NOMO-1 (cell line): ENCODE measurements at regions not wholly inside any gene's neighbourhood (a gene's known extent, or its start where the extent isn't known, plus 50 kb on each side); places are given as distances from the start of the nearest gene placed in this dataset.
"Not testable (repeated sequence)": the region's sequence is repeated elsewhere in the genome, so short reads cannot be mapped to it uniquely, and the experiment has no call there.

Source experiments
- DNase-seq, 2 experiments: peaks; one replicate each; lab custom pipeline; 2025; ENCODE audit not compliant: unreplicated experiment in 2 of 2; lab: John Stamatoyannopoulos, UW

DNA sequence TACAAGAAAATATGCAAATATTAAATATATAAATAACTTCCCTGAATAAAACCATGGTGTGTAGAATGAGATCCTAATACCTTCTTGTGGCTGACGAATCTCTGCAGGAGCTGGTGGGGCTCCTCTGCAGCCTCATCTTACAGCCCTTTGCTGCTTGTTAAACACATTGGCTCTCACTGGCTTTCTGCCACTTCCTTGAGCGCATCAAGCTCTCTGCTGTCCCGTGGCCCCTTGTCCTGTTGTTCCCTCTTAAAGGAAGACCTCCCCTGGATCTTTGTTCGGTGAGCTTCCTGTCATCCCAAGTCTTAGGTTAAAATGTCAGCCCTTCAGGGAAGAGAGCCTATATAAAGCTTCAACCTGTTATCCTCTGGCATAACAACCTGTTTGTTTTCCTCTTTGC, 519.6 kb downstream of the DOK5 start:
- no peak for DNase-seq

DNA sequence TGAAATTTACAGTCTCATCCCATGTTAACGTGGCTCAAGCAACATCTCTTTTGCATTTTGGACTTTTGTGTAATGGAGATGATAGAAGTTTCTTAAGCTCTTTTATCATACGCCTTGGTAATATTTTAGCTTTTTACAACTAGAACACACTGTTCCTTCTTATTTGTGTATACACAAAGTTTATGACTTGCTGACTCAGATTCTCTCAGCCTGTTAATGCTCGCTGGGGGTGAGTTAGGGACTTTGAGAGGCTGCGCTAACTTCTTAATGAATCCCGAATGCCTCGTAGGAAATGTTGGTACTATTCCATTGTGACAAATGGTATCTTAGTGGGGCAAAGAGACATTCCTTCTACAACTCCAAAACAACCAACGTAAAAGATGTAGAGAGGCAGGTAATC, 509.7 kb downstream of the DOK5 start:
- DNase-seq, result no peak

DNA sequence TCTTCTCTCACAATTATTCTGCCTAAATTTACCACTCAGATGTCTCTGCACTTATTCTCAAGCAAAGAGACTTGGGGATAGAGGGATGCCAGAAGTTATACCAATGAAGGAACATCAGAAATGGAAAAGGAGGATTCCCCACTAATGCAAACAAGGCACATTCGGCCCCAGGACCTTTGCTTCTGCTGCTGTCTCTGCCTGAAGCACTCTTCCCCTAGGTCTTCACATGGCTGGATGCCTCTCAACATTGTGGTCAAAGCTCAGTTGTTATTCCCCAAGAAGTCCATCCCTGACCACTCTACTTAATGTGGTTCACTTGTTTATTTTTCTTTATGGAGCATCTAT, 508.7 kb downstream of the DOK5 start:
- DNase-seq, result no peak

DNA sequence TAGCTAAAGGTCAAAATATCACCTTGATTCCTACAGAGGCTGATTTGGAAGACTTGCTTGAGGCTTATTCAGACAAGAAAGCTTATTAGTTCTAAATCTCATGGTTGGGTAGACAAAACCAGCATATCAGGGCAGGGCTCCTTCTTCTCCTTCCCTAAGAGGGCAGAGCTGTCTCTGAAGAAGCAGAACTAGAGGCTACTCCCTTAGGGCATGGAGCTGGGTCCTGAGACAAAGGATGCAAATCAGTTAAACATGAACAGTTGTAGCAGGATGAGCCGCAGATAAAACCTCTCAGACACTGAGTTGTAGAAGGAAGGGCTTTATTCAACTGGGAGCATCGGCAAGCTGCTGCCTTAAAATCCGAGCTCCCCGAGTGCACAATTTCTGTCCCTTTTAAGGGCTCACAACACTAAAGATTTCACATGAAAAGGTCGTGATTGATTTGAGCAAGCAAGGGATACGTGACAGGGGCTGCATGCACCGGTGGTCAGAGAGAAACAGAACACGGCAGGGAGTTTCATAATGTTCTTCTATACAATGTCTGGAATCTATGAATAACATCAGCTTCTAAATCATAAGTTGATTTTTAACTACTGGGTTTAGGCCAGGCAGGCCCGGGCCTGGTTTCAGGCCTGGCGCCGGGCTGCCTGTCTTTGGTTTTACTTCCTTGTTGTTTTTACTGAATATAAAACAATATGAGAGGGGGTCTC, 508.2 kb downstream of the DOK5 start:
- DNase-seq, result not testable (repeated sequence)

DNA sequence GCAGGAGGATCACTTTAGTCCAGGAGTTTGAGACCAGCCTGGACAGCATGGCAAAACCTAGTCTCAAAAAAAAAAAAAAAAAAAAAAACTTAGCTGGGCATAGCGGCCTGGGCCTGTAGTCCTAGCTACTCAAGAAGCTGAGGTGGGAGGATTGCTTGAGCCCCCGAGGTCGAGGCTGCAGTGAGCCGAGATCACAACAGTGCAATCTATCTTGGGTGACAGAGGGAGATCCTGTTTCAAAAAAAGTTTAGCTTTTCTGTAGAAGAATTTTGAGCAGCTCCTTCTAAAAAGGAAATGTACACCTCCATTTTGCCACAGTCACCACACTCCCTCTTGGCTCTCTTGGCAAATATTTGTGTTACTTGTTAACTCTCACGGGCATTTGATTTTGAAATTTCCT, 505.8 kb downstream of the DOK5 start:
- DNase-seq, result no peak

DNA sequence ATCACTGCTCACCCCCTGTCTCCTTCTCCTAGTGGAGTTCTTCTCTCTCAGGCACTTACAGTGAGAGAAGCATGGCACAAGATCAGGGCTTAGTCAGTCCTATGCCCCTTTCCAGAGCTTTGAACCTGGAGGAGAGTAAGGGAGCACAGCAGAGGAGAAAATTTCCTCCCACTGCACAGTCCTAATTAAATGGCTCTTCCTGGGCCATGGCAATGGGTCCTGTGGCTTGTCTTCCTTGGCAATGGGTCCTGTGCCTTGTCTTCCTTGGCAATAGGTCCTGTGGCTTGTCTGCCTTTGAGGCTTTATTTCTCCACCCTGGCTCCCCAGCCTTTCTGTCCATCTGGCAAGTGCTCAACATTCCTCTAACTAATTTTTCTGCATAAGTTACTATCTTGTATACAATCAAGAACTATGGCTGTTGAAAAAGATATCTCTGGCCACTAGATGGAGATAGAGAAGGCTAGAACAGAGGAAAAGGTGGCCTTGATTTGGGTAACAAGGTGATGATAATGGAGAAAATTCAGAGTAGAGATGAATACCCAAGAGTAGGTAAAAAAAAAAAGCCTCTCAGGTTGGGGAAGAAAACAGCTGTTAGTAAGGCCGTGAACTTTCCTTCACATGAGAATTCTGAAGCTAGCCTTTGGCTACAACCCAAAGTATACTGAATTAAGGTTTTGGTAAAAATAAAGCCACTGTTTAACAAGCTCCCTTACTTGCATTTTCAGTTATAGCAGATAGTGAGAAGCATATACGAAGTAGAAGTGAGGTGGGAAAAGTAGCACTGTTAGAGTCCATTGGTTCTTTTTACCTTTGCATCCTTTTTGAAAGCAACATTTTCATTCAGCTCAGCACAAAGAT, 504.9 kb downstream of the DOK5 start:
- no peak for DNase-seq

DNA sequence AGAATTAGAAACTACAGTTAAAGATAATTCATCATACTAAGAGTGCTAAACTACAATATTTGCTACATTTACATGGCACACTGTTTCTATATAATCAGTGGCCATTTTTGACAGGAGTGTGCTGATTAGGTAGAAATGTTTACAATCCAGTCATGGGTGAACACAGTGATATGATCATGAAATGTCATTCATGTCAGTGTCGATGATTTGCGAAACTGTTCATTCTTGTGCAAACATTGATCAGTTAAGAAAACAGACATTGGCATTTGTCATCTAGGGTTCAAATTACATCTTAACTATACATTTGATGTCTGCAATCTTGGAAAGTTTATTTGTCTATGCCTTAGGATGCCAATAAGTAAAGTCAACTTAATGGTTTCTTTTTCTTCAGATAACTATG, 474.9 kb downstream of the DOK5 start:
- DNase-seq, result no peak

DNA sequence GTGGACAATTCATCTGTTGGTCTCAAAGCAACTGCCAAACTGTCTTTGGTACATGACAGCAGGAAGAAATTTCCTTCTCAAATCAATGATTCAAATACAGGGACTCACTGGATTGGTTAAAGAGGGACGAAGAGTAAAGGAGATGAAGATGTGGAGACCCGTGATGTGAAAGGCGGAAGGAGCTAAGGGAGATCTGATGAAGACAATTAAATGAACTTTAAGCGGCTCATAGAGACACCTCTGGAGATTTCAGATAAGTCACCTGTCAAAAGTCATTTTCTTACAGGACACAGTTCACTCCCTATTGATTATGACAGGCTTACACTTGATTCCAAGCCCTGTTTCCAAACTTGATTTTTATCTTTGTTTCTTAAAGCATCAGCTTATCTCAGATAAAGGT, 466.3 kb downstream of the DOK5 start:
- DNase-seq, result no peak

DNA sequence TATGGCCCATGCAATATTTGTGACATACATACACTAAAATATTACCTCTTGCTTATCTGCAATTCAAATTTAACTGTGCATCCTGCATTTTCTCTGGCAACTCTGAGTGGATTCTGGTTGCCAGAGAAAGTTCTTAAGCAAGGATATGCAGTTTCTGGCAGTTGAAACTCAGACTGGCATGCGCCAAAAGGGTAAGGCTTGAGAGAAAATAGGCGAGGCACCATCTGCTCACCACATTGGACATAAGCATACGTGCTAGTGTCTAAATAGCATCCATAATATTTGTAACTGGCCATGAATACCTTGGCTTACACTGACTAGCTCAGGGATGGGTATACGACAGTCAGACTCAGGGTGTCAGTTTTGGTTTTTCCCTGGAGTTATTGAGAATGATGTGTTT, 465.1 kb downstream of the DOK5 start:
- no peak for DNase-seq

DNA sequence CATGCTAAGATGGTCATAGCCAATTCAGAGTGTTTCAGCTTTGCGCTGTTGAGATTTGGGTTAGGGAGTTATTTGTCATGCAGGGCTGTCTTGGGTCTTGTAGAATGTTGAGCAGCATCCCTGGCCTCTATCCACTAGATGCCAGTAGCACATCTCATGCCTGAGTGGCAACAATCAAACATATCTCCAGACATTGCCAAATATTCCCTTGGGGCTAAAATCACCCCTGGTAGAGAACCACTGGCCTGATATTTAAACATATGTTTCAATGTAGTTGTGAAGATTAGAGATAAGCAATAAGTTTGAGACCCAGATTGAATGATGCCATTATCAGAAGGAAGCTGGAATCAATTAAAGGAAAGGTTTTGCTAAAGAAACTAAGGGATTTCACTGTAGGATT, 463.3 kb downstream of the DOK5 start:
- DNase-seq, result no peak

DNA sequence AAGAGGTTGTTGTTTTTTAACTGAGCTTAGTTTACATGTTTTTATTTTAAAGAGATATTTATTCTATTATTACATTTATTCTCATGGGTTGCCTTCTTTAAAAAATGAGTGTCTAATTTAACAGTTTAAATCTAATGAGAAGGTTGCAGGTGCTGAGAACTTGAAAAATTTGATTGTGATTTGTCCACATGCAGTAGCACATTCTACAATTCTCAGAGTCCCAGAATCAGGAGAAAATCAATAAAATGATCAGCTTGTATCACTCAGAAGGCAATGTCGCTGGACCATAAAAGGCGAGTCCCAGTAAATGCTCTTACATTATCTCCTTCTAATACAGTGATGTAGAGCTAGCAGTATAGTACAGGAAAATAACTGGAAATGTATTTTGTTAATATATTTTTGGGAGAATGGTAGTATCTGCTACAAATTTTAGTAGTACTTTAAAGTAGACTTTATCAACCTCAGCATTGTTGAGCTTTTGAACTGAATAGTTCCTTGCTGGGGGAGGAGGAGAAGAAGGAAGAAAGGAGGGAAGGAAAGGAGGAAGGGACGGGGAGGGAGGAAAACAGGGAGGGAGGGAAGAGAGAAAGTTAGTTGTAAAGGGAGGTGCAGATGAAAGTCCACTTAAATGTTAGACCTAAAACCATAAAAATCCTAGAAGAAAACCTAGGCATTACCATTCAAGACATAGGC, 458.0 kb downstream of the DOK5 start:
- DNase-seq, result no peak

DNA sequence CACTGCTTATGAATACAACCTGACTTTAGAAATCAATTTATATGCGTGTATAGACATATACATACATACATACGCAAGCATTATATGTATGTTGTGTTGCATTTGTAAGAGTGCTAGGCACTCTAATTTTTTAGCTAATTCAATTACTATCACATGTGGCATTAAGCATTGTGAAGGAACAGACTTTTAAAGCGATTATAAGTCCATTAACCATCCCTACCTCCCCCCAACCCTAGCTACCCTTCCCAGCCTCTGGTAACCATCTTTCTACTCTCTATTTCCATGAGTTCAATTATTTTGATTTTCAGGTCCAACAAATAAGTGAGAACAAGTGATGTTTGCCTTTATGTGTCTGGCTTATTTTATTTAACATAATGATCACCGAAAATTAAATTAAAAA, 453.8 kb downstream of the DOK5 start:
- no peak for DNase-seq

DNA sequence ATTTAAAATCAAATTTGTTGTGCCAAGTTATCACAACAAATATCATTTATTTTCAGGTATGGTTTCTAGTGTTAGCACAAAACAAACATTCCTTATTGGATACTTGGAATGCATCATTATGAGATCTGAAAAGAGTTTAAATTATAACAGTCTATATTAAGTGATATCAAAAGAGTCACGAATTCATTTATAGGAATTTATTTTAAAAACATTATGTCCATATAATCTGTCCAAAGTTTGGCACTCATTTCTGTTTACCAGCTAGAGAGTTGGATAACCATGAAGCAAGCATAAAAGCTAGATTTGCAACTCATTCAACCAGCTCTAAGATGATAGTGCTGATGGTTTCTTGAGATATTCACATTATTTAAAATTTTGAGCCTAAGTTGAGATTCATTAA, 453.2 kb downstream of the DOK5 start:
- no peak for DNase-seq

DNA sequence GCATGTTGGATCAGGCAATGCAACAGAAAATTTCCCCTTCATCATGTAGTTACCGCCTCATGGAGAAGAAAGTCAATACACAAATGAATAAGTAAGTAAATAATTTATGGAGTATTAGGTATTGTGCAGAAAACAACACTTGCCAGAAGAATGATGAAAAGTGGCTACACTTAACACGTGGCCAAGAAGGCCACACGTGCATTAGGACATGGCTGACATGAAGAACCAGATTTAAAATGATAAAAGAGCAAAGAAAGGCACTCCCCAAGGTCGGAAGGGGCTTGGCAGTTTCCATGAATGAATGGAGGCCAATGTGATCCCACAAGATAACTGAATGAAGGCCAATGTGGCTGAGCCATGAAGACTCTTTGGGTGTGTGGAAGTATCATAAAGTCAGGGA, 447.2 kb downstream of the DOK5 start:
- DNase-seq, result no peak

DNA sequence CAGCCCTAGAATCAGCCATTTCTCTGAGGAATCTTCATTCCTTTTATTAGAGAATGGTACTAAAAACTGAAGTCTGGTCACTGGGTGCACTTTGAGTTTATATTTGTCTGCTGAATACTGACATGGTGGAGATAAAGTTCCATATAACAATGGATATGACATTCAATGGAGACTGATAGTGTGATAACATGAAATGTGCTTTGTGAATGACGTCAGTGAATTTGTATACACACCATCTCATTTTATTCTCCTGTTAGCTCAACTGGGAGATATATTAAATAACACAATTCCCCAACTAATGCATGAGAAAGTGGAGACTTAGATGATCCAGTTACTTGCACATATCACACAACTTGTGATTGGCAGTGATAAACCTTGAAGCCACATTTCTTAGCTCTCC, 446.7 kb downstream of the DOK5 start:
- no peak for DNase-seq

DNA sequence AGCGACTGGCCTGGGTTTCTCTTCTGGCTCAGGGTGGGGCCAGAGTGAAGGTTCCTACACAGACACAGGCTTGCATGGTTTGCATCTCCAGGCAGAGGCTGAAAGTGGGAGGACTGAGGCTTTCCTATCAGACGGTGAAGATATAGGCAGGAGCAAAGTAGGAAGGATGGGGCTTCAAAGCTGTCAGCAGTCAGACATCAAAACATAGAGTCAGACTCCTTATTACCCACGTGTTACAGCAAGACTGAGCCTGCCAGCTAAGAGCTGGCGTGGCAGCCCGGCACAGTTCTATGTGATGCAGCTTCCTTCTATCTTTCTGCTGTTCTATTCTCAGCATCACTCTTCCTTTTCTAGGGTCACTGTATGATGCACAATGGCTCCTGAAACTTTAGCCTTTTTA, 445.1 kb downstream of the DOK5 start:
- DNase-seq, result no peak

DNA sequence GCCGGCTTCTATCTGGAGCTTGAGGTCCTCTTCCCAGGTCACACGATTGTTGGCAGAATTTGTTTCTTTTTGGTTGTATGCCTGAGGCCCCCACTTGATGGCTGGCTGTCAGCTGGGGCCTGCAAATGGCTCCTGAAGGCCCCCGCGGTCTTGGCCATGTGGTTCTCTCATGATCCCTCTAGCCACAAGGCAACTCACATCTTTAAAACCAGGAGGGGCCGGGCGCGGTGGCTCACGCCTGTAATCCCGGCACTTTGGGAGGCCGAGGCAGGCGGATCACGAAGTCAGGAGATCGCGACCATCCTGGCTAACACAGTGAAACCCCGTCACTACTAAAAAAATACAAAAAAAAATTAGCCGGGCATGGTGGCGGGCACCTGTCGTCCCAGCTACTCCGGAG, 443.6 kb downstream of the DOK5 start:
- DNase-seq, result not testable (repeated sequence)

DNA sequence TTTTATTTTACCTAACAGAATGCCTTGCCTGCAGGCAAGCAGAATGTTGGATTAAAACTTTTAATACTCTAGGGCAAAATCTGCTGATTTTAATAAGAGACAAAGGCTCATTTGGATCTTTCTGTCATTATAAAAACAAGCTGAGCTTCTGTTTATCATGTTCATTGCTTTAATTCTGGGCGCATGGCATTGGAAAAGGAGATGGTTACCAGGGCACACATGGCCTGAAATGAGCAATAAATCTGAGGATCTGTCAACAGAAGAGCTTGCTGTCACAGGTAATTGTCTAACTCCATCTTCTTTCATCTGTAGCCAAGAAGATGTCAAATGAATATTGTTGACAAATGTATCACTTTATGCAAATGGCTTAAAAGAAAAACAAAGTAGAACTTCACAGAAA, 439.6 kb downstream of the DOK5 start:
- DNase-seq, result no peak

DNA sequence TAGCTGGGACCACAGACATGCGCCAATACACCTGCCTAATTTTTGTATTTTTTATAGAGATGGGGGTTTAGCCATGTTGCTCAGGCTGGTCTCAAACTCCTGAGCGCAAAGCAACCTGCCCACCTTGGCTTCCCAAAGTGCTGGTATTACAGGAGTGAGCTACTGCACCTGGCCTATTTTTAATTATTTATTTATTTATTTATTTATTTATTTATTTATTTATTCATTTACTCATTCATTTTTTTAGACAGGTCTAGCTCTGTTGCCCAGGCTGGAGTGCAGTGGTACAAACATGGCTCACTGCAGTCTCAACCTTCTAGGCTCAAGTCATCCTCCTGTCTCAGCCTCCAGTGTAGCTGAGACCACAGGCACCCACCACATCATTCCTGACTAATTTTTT, 434.3 kb downstream of the DOK5 start:
- no peak for DNase-seq

DNA sequence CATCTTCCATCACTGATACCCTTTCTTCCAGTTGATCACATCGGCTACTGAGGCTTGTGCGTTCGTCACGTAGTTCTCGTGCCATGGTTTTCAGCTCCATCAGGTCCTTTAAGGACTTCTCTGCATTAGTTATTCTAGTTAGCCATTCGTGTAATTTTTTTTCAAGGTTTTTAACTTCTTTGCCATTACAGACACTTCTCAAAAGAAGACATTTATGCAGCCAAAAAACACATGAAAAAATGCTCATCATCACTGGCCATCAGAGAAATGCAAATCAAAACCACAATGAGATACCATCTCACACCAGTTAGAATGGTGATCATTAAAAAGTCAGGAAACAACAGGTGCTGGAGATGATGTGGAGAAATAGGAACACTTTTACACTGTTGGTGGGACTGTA, 430.7 kb downstream of the DOK5 start:
- not testable (repeated sequence) for DNase-seq

DNA sequence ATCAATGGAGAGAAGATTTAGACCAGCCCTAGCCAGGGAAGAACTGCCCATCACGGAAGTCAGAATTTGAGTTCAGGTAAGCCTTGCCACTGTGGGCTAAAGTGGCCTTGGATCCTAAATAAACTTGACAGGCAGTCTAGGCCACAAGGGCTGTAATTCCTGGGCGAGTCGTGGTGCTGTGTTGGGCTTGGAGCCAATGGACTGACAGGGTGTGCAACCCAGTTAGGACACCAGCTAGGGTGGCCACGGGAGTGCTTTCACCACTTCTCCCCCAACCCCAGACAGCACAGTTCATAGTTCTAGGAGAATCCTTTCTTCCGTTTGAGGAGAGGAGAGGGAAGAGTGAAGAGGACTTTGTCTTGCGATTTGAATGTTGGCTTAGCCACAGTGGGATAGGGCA, 422.4 kb downstream of the DOK5 start:
- no peak for DNase-seq

DNA sequence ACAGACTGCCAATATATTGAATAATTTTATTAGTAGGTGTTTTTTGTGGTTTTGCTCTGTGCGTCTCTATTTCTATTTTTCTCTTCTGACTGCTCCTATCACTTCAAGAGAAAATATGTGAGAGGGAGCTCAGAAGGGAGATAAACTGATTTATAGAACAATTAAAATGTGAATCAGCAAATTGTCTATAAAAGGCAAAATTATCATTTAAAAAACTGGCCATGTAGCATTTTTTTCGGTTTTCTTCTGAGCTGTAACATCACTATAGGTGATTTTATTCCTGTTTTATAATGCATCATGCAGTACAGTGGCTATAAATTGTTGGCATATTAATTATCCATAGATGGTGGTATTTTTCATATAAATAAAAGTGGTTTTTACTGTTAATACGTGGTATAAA, 416.5 kb downstream of the DOK5 start:
- no peak for DNase-seq
